GM20000 (cell line): ENCODE measurements at regions not wholly inside any gene's neighbourhood (a gene's known extent, or its start where the extent isn't known, plus 50 kb on each side); places are given as distances from the start of the nearest gene placed in this dataset.

Source experiments
- DNase-seq: peaks from one replicate; pipeline ENCODE4 v3.0.0; 2012; ENCODE audit warnings: low spot score
- TF ChIP-seq, protein P1 (sequence below): IDR thresholded peaks from 2 replicates; pipeline ENCODE4 v1.5.1; 2012; ENCODE audit warnings: mild to moderate bottlenecking, control low read depth; ENCODE audit errors: extremely low read depth, missing control alignments

DNA sequence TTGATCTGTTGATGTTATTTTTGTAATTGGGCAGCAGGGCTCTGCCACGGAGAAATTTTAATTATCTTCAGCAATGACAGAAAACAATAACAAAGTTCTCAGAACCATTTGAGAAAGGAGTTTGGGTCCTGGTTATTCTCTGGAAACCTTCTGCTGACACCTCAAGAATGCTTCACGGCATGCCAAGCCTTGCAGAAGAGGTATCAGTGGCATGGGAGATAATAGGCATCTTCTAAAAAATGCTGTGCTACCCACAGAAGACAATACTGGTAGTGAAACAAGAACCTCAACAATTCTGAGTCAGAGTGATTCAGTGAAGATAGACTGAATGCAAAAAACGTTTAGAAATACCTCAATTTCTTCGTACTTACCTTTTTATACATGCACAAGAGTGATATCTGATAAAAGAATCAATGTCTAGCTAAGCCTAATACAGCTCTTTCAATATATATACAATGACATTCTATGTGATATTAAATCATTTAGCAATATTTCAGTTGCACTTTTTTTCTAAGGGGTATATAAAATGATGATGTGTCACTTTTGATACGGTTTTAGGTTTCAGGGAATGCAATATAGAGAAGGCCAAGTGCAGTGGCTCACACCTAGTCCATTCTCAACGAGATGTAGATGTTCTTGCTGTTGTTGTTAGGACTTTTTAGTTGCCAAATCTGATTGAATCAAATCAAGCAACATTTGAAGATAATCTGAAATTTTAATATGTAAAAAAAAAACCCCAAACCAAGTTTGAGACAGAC, 110.4 kb upstream of the COL21A1 start:
- DNase-seq = no peak
- TF ChIP-seq, protein P1, sequence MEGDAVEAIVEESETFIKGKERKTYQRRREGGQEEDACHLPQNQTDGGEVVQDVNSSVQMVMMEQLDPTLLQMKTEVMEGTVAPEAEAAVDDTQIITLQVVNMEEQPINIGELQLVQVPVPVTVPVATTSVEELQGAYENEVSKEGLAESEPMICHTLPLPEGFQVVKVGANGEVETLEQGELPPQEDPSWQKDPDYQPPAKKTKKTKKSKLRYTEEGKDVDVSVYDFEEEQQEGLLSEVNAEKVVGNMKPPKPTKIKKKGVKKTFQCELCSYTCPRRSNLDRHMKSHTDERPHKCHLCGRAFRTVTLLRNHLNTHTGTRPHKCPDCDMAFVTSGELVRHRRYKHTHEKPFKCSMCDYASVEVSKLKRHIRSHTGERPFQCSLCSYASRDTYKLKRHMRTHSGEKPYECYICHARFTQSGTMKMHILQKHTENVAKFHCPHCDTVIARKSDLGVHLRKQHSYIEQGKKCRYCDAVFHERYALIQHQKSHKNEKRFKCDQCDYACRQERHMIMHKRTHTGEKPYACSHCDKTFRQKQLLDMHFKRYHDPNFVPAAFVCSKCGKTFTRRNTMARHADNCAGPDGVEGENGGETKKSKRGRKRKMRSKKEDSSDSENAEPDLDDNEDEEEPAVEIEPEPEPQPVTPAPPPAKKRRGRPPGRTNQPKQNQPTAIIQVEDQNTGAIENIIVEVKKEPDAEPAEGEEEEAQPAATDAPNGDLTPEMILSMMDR = no peak

DNA sequence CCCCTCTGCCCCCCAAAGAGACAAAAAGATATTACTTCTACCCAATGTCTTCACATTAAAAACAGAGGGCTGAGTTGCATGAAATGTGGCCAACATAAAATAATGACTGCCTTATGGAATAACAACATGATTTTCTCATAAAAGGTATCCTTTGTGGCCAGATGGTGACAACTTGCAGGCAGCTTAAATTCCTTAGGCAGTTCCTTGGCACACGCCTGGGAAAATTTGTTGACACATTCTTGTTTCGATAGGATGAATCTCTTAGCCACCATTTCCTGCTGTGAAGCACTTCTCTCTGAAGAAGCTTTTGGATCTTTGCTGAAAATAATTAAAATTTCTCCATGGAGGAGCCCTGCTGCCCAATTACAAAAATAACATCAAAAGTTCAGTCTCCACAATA, 109.0 kb upstream of the COL21A1 start:
- no peak for DNase-seq
- TF ChIP-seq, protein P1 = no peak

DNA sequence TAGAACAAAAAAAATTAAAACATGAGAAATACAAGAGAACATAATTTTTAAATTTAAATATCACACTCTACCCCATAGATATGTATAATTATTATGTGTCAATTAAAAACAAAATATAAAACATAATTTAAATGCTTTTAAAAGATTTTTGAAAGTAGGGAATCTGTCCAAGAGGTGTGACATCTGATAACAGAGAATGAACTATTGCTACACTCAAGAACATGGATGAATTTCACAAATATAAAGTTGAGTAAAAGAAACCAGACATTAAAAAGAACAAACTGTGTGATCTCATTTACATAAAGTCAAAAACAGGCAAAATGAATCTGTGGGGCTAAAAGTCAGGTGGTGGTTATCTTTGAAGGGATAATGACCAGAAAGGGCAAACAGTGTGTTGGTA, 106.5 kb upstream of the COL21A1 start:
- DNase-seq = no peak
- TF ChIP-seq, protein P1 = no peak

DNA sequence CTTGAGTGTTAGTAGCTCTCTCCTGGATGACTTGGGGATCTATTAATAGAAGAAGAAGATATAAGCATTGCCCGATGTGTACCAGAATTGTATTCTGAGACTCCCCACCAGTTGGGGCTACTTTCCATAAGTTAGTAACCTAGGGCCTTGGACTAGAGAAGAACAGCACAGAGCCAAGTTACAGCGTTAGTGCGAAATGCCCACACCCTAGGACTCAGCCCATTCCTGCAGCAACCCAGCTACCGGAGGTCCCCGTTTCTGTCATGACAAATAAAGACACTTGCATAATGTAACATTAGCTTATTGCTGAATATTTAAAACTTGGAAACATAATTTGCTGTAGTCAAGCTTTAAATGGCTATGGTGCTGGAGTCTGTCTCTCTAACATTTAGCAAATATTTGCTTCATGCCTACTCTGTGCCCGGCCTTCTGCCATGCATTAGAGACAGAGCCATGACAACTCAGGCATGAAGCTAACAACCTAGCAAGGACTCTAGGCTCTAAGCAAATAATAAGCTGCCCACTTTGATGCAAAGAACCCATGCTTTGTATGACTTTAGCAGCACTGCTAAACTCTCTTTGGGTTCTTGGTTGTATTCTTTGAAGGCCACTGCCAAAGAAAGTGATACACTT, 103.4 kb upstream of the COL21A1 start:
- TF ChIP-seq, protein P1 = no peak
- DNase-seq = no peak

GRCh38 chr6:56349194-56349593, 101.8 kb upstream of the COL21A1 start:
- TF ChIP-seq, protein P1 = no peak
- DNase-seq = no peak

DNA sequence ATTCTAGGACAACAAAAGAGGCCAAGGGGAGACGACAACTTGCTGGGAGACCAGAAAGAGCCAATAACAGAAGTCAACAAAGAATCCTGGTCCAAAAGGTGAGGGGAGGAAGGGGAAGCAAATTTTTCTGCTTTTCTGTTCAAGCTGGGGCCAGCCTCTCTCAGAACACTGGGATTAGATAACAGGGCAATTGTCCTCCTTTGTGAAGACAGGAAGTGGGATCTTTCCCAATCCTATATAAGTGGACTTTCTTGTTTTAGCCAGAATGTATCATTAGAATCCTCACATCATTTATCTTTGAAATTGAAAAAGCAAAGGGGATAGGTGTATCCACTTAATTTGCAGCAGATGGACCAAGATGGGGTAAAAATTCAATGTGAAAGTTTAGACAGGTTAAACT, 101.2 kb upstream of the COL21A1 start:
- DNase-seq = no peak
- TF ChIP-seq, protein P1 = no peak

DNA sequence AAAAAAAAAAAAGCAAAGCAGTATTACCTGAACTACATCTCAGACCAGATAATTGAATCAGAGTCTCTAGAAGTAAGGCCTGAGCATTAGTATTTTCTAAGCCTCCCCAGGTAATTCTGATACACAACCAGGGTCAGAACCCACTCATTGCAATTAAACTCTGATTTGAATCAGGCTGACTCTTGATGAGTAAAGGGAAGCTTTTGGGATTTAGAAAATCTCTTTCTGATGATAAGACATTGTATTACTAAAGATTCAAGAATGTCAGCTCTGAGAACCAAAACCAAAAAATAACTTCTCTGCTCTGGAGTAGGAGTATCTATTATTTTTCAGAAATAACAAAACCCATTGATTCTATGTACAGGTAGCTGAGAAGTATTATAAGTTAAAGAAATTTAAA, 100.1 kb upstream of the COL21A1 start:
- no peak for DNase-seq

More for the DNA sequence above, 100.1 kb upstream of the COL21A1 start:
- TF ChIP-seq, protein P1 = no peak
